Type B pancreatic cell (in vitro differentiated cells): ENCODE measurements at regions not wholly inside any gene's neighbourhood (a gene's known extent, or its start where the extent isn't known, plus 50 kb on each side); places are given as distances from the start of the nearest gene placed in this dataset.

Experiments used
- DNase-seq: peaks from one replicate; pipeline ENCODE4 v3.0.0; 2021; ENCODE audit warnings: mixed read lengths; ENCODE audit not compliant: unreplicated experiment; ENCODE audit errors: extremely low spot score
- H3K27ac Mint-ChIP-seq: 2 replicates; pipeline ENCODE4 v1.8.0; 2021; ENCODE audit warnings: mild to moderate bottlenecking, mixed read lengths
- H3K27me3 Mint-ChIP-seq: 2 replicates; pipeline ENCODE4 v1.8.0; 2021; ENCODE audit warnings: mixed read lengths
- H3K36me3 Mint-ChIP-seq: 2 replicates; pipeline ENCODE4 v1.8.0; 2021; ENCODE audit warnings: mixed read lengths
- H3K4me1 Mint-ChIP-seq: one replicate; pipeline ENCODE4 v1.8.0; 2021; ENCODE audit warnings: mixed read lengths; ENCODE audit not compliant: unreplicated experiment
- H3K4me3 Mint-ChIP-seq: 2 replicates; pipeline ENCODE4 v1.8.0; 2021; ENCODE audit warnings: mild to moderate bottlenecking, mixed read lengths
- H3K9me3 Mint-ChIP-seq: 2 replicates; pipeline ENCODE4 v1.8.0; 2021; ENCODE audit warnings: mixed read lengths
- TF ChIP-seq, protein P1 (sequence below): fragments of 200-600 bp; sonication (generic); conservative IDR thresholded peaks from 2 replicates; pipeline ENCODE4 v1.5.0; 2021; ENCODE audit warnings: antibody characterized with exemption, mild to moderate bottlenecking

DNA sequence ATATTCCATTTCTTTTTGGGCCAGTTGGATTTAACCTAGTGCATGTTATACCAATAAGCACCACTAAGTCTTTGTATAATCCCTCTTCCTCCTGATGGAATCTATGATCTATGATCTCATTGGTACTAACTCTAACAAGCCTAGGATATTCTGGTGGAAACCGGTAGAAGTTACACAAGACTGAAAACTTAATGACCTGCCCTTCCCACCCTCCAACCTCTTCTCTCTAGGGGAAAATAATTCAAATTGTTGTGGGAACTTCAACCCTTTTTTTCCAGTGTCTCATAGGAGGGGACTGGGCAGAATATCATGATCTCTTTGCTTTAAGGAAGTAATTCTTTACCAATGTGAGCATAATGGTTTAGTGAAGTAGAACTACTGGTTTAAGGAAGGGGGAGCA lies 289.5 kb upstream of the BOD1L1 start:
- Mint-ChIP-seq H3K4me1 (no peaks in the 10 kb centered on the region), H3K4me3 (no peak overlapping the region), H3K27me3 (peaks cover 10% of the 10 kb centered on the region), H3K36me3 (no peaks in the 10 kb centered on the region), H3K27ac (no peak overlapping the region), H3K9me3 (no peaks in the 10 kb centered on the region)
- TF ChIP-seq, protein P1, sequence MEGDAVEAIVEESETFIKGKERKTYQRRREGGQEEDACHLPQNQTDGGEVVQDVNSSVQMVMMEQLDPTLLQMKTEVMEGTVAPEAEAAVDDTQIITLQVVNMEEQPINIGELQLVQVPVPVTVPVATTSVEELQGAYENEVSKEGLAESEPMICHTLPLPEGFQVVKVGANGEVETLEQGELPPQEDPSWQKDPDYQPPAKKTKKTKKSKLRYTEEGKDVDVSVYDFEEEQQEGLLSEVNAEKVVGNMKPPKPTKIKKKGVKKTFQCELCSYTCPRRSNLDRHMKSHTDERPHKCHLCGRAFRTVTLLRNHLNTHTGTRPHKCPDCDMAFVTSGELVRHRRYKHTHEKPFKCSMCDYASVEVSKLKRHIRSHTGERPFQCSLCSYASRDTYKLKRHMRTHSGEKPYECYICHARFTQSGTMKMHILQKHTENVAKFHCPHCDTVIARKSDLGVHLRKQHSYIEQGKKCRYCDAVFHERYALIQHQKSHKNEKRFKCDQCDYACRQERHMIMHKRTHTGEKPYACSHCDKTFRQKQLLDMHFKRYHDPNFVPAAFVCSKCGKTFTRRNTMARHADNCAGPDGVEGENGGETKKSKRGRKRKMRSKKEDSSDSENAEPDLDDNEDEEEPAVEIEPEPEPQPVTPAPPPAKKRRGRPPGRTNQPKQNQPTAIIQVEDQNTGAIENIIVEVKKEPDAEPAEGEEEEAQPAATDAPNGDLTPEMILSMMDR = no peak
- DNase-seq = no peak

DNA sequence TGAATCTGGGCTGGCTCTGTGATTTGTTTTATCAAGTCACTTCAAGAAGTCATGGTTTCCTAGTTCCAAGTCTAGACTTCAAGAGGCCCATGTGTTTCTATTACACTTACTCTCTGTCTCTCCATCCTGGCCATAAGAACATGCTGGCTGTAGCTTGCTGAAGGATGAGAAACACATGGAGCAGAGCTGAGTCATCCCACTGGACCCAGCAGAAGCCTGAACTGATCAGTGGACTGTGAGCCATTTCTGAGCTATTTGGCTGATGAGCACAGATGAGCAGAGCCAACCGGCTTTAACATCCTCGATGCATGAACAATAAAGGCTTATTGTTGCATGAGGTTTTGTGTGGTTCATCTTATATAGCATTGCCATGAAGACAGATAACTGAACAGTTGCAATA lies 290.6 kb upstream of the BOD1L1 start:
- no peak overlapping the region for H3K4me3 Mint-ChIP-seq
- H3K27me3 Mint-ChIP-seq = peaks cover 10% of the 10 kb centered on the region
- no peak overlapping the region for H3K27ac Mint-ChIP-seq
- H3K36me3 Mint-ChIP-seq = no peaks in the 10 kb centered on the region
- no peak for DNase-seq
- TF ChIP-seq, protein P1 = no peak
- H3K9me3 Mint-ChIP-seq = no peaks in the 10 kb centered on the region
- no peaks in the 10 kb centered on the region for H3K4me1 Mint-ChIP-seq

DNA sequence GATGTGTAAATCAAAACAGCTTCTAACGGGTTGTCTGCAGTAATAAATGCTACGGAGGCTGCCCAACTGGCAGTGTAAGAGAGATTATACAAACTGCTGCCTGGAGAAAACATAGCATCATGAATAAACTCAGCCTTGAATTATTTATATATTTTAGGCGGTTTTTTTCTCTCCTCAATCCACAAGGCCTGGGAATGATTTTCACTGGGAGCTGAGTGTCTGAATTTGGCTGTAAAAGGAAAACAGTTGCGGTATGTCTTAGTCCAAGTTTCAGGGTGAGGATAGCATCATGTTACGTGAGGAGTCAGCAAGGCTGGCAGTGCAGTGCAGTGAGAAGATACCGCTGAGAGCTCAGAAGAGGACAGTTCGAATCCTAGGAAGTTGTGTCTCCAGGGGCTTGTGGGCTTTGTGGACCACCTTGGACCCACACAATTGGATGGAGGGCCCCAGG lies 291.5 kb upstream of the BOD1L1 start:
- DNase-seq = no peak
- H3K36me3 Mint-ChIP-seq = no peaks in the 10 kb centered on the region
- no peaks in the 10 kb centered on the region for H3K4me1 Mint-ChIP-seq
- peaks cover 10% of the 10 kb centered on the region for H3K27me3 Mint-ChIP-seq
- H3K9me3 Mint-ChIP-seq = no peaks in the 10 kb centered on the region
- H3K4me3 Mint-ChIP-seq = no peak overlapping the region
- TF ChIP-seq, protein P1 = no peak
- H3K27ac Mint-ChIP-seq = no peak overlapping the region

DNA sequence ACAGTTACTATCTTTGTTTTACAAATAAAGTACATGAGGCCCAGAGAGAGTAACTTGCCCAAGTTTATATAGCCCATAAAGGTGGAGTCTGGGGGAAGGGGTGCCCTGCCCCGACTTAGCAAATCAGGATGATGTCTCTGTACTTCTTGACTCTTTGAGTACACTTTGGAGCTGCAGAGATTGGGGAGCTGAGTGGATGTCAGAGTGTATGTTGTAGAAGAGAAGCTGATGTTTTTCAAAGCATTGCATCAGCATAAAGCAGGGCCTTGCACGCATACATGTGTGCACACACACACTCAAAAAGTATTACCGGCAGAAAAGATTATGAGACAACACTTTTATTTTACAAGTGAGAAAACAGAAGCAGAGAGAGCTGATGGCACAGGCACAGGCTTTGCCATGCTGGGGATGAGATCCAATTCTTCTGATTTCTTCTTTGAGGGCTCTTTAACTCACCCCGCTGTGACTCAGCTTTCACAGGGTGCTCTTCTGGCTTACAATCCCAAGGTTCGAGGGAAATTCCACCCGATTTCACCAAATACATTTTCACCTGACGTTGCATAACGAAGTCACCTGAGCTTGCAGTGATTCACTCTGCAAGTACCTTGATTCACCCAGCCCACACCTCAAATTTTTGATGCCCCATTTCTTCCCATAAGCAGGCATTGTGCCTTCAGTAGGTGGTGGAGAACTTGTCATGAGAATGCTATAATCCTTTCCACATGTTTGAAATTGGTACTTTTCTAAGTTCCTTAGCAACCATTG lies 292.8 kb upstream of the BOD1L1 start:
- TF ChIP-seq, protein P1 = no peak
- Mint-ChIP-seq H3K27me3 (peaks cover 7% of the 10 kb centered on the region), H3K4me3 (no peak overlapping the region), H3K27ac (peak overlapping the region; percentile 21), H3K36me3 (no peaks in the 10 kb centered on the region), H3K4me1 (no peaks in the 10 kb centered on the region), H3K9me3 (no peaks in the 10 kb centered on the region)
- DNase-seq = no peak

DNA sequence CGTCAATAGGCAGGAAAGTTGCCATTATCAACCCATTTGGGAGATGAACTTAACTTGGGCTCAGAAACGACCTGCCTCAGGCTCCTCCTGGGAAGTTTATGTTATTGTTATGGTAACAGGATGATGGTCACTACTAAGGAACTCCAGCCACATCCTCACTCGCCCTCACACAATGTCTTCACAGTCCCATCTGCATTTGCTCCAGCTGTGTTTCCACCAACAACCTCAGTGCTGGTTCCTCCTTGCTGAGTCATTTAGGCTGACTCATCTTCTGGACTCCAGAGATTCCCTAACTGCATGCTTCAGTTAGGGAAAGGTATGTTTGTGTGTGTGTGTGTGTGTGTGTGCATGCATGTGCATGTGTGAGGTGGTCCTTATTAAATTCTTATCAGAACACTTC lies 293.4 kb upstream of the BOD1L1 start:
- H3K4me1 Mint-ChIP-seq = no peaks in the 10 kb centered on the region
- H3K36me3 Mint-ChIP-seq = no peaks in the 10 kb centered on the region
- no peak for DNase-seq
- H3K4me3 Mint-ChIP-seq = no peak overlapping the region
- H3K27ac Mint-ChIP-seq = no peak overlapping the region
- TF ChIP-seq, protein P1 = no peak
- H3K9me3 Mint-ChIP-seq = no peaks in the 10 kb centered on the region
- peaks cover 3% of the 10 kb centered on the region for H3K27me3 Mint-ChIP-seq
